Right renal cortex interstitium (tissue), 3 donors: ENCODE measurements at regions not wholly inside any gene's neighbourhood (a gene's known extent, or its start where the extent isn't known, plus 50 kb on each side); places are given as distances from the start of the nearest gene placed in this dataset.

Experiments used
- DNase-seq, 3 donors: peaks; one replicate each; pipeline ENCODE4 v3.0.0-alpha.2; 2013; ENCODE audit warnings: low read depth in 3 of 3, low spot score in 2 of 3

GRCh38 chr16:6038941-6039645 is 941.5 kb upstream of the EEF2KMT start:
- no peak for DNase-seq

- no peak for DNase-seq
Measured at GRCh38 chr16:6035161-6035560, 937.6 kb upstream of the EEF2KMT start.

DNA sequence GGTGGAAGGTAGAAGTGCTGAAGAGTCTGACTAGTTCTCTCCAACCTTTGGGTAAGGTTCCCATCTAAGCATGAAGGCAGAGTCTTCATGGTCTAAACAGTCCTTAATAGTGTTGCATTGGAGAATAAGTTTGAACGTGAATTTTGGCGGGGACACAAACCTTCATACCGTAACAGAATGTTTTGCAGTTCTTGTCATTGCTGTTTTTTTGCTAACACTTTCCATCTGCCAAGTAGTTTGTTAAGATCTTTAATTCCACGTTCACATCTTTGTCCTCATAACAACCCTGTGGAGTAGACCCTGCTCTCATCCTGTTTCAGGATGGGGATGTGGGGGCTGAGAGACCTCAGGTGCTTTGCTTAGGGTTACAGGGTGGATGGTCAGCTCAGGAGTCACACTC is 936.9 kb upstream of the EEF2KMT start:
- no peak for DNase-seq

GRCh38 chr16:6032438-6032837 is 934.8 kb upstream of the EEF2KMT start:
- no peak for DNase-seq

DNA sequence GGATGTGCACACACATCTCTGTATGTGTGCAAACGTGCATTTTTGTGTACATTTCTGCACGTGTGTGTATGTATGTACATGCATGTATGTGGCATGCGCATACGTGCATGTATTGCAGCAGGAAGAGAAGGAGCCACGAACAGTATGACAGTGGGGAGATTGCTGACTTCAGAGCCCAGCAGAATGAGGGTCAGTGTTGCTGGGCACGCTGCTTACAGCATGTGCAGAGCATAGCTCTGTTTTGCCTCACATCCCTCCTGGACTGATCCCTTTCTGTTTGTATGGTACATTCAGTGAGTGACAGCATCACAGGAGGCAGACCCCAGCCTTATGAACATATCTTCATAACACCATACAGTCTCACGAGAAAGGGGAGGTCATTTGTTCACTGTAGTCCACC is 934.0 kb upstream of the EEF2KMT start:
- no peak for DNase-seq

DNA sequence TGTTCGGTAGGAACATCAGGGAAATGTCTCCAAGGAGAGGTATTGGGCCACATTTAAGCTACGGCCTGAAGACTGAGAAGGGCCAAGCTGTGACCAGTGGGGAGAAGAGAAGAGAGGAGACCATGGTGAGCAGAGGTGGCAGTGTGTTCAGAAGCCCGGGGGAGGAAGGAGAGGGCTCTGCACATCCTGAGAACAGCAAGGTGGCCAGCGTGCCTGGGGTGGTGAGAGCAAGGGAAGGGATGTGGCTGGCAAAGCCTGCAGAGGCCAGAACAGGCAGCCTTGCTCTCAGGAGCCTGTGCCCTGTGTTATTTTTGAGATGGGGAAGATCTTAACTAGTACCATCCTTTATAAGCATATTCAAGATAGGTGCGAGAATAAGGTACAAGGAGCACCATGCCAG is 933.5 kb upstream of the EEF2KMT start:
- DNase-seq, result no peak

DNA sequence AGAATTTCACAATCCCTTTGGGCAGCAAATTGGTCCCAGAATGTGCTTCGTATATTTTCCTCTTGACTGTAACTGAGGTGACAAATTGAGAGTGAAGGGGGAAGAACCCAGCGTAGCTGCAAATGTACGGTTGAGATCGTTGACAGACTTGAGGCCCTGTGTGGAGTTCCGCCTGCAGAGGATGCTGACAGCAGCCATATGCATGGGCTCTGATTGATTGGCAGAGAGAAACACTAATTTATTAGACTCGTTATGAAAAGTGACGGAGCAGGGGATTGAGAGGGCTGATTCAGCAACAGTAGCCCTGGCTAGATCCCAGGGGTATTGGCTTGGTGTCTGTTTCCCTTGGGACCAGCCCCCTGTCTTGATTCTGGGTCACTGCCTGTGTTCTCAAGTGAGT is 930.1 kb upstream of the EEF2KMT start:
- no peak for DNase-seq

GRCh38 chr16:6023449-6023848 is 925.9 kb upstream of the EEF2KMT start:
- DNase-seq, result no peak

DNA sequence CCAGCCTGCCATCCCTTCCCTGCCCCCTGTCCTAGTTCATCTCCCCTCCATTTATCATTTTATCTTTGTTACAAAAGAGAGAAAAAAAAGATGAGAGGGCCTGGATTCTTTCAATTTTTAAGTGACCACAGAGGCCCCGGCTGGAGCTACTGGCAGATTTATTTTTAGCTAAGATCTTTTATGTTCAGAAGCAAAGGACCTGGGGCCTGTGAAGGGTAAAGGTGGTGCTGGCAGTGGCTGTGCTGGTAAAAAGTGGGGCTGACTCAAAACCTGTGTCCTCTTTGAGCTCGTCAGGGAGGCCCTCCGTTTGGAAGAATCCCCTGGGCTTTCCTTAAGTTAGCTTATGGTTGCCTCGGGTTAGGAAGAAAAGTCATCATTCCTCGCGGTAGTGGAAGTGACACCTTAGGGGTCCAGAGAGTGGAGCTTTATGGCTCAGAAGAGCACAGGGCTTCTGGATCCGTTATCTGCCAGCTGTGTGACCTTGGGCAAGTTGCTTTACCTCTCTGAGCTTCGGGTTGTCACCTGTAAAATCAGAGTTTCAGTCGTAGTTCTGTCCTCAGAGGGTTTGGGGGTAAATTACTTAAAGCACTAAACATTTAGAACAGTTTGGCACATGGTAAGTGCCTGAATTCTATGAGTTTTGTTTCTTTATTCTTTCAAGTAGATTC is 923.8 kb upstream of the EEF2KMT start:
- no peak for DNase-seq

GRCh38 chr16:6020162-6020985 is 922.8 kb upstream of the EEF2KMT start:
- no peak for DNase-seq

DNA sequence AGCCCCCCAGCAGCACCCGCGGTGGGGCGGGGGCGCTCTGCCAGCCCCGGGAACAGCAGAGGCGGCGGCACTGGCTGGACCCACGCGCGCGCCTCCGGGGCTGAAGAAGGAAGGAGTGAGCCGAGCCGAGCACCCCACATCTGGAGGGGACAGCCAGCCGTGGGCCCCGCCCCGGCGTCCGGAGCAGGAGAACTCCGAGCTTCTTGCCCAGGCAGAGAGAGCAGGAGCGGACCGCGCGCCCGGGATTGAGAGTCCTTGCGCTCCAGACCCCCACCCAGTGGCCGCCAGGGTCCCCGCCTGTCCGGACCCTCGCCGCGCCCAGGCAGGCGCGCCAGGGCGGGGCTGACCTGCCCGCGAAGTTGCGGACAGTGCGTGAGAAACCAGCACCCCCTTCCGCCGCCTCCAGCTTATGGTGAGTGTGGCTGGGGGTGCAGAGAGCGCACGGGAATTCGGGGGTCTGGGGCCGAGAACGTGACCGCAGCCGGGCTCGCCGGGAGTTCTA is 921.9 kb upstream of the EEF2KMT start:
- no peak for DNase-seq

- peak in 1 of 3 donors; percentile 7 for DNase-seq
Measured at GRCh38 chr16:6018848-6019489, 921.4 kb upstream of the EEF2KMT start.

- DNase-seq, result peak; percentile 14 to 38 (median 23)
Measured at GRCh38 chr16:6016530-6017184, 919.1 kb upstream of the EEF2KMT start.

GRCh38 chr16:6012716-6013115 is 915.1 kb upstream of the EEF2KMT start:
- no peak for DNase-seq

GRCh38 chr16:6009151-6009550 is 911.6 kb upstream of the EEF2KMT start:
- no peak for DNase-seq

- no peak for DNase-seq
Measured at GRCh38 chr16:6008670-6009069, 911.1 kb upstream of the EEF2KMT start.

DNA sequence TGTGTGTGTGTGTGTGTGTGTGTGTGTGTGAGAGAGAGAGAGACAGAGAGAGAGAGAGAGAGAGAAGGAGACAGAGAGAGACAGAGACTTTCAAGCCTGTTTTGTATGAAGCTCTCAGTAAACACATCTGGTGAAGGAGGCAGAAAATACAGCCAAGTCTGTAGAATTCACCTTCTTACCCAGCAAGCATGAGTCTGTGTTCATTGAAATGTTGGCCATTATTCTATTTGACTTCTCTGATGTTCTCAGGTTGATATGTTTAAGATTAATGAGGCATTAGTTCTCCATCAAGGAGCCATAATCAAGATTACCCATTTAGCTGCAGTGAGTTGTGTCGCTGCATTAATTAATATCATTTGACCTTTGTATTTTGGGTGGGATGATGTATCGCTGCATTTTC is 895.8 kb upstream of the EEF2KMT start:
- DNase-seq, result no peak

- no peak for DNase-seq
Measured at GRCh38 chr16:5982979-5983378, 885.4 kb upstream of the EEF2KMT start.

DNA sequence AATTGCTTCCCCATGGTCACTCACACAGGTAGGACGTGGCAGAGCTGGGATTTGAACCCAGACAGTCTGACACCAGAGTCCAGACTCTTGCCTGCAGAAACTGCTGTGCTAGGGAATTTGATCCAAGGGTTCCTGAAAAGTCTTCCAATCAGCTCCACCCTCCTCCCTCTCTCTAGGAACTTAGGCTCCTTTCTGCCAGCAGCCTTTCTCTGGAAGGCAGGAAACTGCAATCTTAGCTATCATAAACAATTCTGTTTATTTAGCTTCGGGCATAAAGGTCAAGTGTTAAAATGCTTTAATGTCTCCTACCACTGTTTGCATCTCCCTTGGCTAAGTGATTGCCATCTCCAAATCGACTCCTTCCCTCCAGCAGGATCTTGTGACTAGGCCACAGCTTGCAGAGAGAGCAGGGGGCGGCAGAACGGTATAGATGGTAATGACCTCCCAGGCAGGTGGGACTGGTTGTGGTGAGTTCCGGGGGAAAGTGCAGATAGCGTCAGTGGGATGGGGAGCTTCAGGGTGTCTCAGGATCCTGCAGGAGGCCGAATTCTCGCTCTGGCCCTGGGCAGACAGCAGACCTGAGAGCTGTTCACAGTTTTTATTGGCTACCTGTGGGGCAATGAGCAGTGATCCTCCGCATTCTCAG is 882.4 kb upstream of the EEF2KMT start:
- no peak for DNase-seq

DNA sequence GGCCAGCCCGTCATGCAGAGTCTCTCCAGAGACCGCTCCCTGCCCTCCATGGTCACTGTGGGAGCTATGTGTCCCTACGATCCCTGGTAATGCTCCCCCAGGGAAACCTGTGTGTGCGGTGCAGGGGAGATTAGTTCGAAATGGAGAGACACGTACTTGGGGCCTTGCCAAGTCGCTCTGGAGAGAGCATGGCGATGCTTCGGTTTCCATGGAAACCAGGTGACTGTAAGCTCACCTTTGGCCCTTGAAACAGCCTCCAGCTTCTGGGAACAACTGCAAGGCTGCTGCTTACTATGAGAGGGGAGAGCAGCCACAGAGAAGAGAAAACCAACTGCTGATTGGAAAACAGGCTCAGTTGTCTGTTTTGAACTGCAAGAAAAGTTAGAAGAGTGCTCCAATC is 879.7 kb upstream of the EEF2KMT start:
- no peak for DNase-seq
